22Rv1 (cell line): ENCODE measurements at regions not wholly inside any gene's neighbourhood (a gene's known extent, or its start where the extent isn't known, plus 50 kb on each side); places are given as distances from the start of the nearest gene placed in this dataset.
"Not testable (repeated sequence)": the region's sequence is repeated elsewhere in the genome, so short reads cannot be mapped to it uniquely, and the experiment has no call there.

ENCODE experiments used
- ZFX ChIP-seq: fragments of 450-650 bp; IDR thresholded peaks from 2 replicates; pipeline ENCODE4 v1.6.1; 2017; ENCODE audit warnings: antibody characterized with exemption, borderline replicate concordance
- TF ChIP-seq, protein P1 (sequence below): fragments of 450-650 bp; IDR thresholded peaks from 2 replicates; pipeline ENCODE4 v1.5.1; 2017; ENCODE audit warnings: mild to moderate bottlenecking

- TF ChIP-seq, protein P1, sequence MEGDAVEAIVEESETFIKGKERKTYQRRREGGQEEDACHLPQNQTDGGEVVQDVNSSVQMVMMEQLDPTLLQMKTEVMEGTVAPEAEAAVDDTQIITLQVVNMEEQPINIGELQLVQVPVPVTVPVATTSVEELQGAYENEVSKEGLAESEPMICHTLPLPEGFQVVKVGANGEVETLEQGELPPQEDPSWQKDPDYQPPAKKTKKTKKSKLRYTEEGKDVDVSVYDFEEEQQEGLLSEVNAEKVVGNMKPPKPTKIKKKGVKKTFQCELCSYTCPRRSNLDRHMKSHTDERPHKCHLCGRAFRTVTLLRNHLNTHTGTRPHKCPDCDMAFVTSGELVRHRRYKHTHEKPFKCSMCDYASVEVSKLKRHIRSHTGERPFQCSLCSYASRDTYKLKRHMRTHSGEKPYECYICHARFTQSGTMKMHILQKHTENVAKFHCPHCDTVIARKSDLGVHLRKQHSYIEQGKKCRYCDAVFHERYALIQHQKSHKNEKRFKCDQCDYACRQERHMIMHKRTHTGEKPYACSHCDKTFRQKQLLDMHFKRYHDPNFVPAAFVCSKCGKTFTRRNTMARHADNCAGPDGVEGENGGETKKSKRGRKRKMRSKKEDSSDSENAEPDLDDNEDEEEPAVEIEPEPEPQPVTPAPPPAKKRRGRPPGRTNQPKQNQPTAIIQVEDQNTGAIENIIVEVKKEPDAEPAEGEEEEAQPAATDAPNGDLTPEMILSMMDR = not testable (repeated sequence)
- not testable (repeated sequence) for TF ChIP-seq ZFX
Observed at GRCh38 chr20:53859009-53859408, 211.4 kb downstream of the BCAS1 start.
